Calu3 (cell line): ENCODE measurements at regions not wholly inside any gene's neighbourhood (a gene's known extent, or its start where the extent isn't known, plus 50 kb on each side); places are given as distances from the start of the nearest gene placed in this dataset.

Experiments
- BruUV-seq: library from RNA; stranded (reverse); fragments of 400-500 nt; replicated peaks from 2 replicates; lab custom pipeline; 2021; lab: Mats Ljungman, UMichigan
- CTCF ChIA-PET: fragments of 300-600 bp; sonication (Branson Sonifier 250); formaldehyde crosslinking; loops from one replicate; lab custom pipeline; 2022; ENCODE audit warnings: antibody characterized with exemption; lab: Charles Lee
- DNase-seq: peaks from one replicate; pipeline ENCODE4 v3.0.0; 2022
- H3K27ac Mint-ChIP-seq: one replicate; pipeline ENCODE4 v1.8.0; 2022; ENCODE audit warnings: mixed read lengths; ENCODE audit not compliant: unreplicated experiment
- H3K27me3 Mint-ChIP-seq: one replicate; pipeline ENCODE4 v1.8.0; 2022; ENCODE audit warnings: mixed read lengths; ENCODE audit not compliant: unreplicated experiment
- H3K36me3 Mint-ChIP-seq: one replicate; pipeline ENCODE4 v1.8.0; 2022; ENCODE audit warnings: mild to moderate bottlenecking, moderate library complexity, mixed read lengths; ENCODE audit not compliant: insufficient read depth, unreplicated experiment
- H3K4me1 Mint-ChIP-seq: one replicate; pipeline ENCODE4 v1.8.0; 2022; ENCODE audit warnings: mild to moderate bottlenecking, low read depth, mixed read lengths; ENCODE audit not compliant: unreplicated experiment
- H3K4me3 Mint-ChIP-seq: one replicate; pipeline ENCODE4 v1.8.0; 2022; ENCODE audit warnings: mild to moderate bottlenecking, low read depth, moderate library complexity, mixed read lengths; ENCODE audit not compliant: unreplicated experiment
- H3K9me3 Mint-ChIP-seq: one replicate; pipeline ENCODE4 v1.8.0; 2022; ENCODE audit warnings: low read depth, mixed read lengths; ENCODE audit not compliant: unreplicated experiment
- CTCF ChIP-seq: fragments of 200-600 bp; IDR thresholded peaks from one replicate; pipeline ENCODE4 v1.8.0; 2022; ENCODE audit warnings: antibody characterized with exemption; ENCODE audit not compliant: unreplicated experiment
- intact Hi-C: fragments of 100-400 bp; cut with micrococcal nuclease; formaldehyde crosslinking; loops from one replicate; pipeline ENCODE4 v1.10.0; 2022; ENCODE audit not compliant: unreplicated experiment

GRCh38 chr2:67797801-67798540 is 264.8 kb downstream of the C1D start:
- Mint-ChIP-seq H3K9me3 (no peaks in the 10 kb centered on the region), H3K27ac (no peak overlapping the region), H3K27me3 (no peaks in the 10 kb centered on the region), H3K4me3 (no peak overlapping the region), H3K4me1 (no peaks in the 10 kb centered on the region), H3K36me3 (no peaks in the 10 kb centered on the region)
- TF ChIP-seq CTCF = no peak
- DNase-seq = no peak
- CTCF ChIA-PET = interaction anchor here (0.6 kb wide), 1 partner anchor 9 kb away, joined by 3 read pairs; no protein-coding TSS in a partner anchor
- intact Hi-C loops = no loop called here
- BruUV-seq = no TSS peak

- Mint-ChIP-seq H3K4me3 (no peak overlapping the region), H3K4me1 (no peaks in the 10 kb centered on the region), H3K9me3 (no peaks in the 10 kb centered on the region), H3K27ac (no peak overlapping the region), H3K36me3 (no peaks in the 10 kb centered on the region), H3K27me3 (no peaks in the 10 kb centered on the region)
- CTCF ChIA-PET = no interaction called here
- no peak for TF ChIP-seq CTCF
- BruUV-seq = no TSS peak
- DNase-seq = no peak
- intact Hi-C loops = no loop called here
Measured at GRCh38 chr2:67798541-67799160, 264.2 kb downstream of the C1D start.

- H3K9me3 Mint-ChIP-seq = no peaks in the 10 kb centered on the region
Measured at GRCh38 chr2:67799886-67800285, 262.9 kb downstream of the C1D start.

GRCh38 chr2:67802291-67802690 is 260.5 kb downstream of the C1D start:
- Mint-ChIP-seq H3K27me3 (peaks cover 13% of the 10 kb centered on the region), H3K9me3 (no peaks in the 10 kb centered on the region), H3K4me1 (no peaks in the 10 kb centered on the region), H3K36me3 (no peaks in the 10 kb centered on the region), H3K27ac (no peak overlapping the region), H3K4me3 (no peak overlapping the region)
- CTCF ChIA-PET = no interaction called here
- intact Hi-C loops = no loop called here
- BruUV-seq = no TSS peak
- TF ChIP-seq CTCF = no peak
- no peak for DNase-seq

More at GRCh38 chr2:67799886-67800285, 262.9 kb downstream of the C1D start:
- Mint-ChIP-seq H3K4me3 (no peak overlapping the region), H3K4me1 (no peaks in the 10 kb centered on the region), H3K27ac (no peak overlapping the region), H3K36me3 (no peaks in the 10 kb centered on the region), H3K27me3 (no peaks in the 10 kb centered on the region)
- no peak for DNase-seq
- no peak for TF ChIP-seq CTCF
- CTCF ChIA-PET = no interaction called here
- intact Hi-C loops = no loop called here
- no TSS peak for BruUV-seq
